GM23248 (cell line): ENCODE measurements at regions not wholly inside any gene's neighbourhood (a gene's known extent, or its start where the extent isn't known, plus 50 kb on each side); places are given as distances from the start of the nearest gene placed in this dataset.

Experiments used
- DNase-seq: peaks from one replicate; pipeline ENCODE4 v3.0.0-alpha.2; 2015
- H2AFZ ChIP-seq: fragments of 200-600 bp; sonication (generic); 2 replicates; pipeline ENCODE4 v1.6.1; 2016; ENCODE audit warnings: antibody characterized with exemption
- H3F3A ChIP-seq: fragments of 200-600 bp; sonication (generic); 2 replicates; pipeline ENCODE4 v1.6.1; 2016; ENCODE audit warnings: mild to moderate bottlenecking, antibody characterized with exemption, mixed run types; ENCODE audit not compliant: insufficient read depth
- H3K27ac ChIP-seq: fragments of 200-600 bp; sonication (generic); 2 replicates; pipeline ENCODE4 v1.5.1; 2016; ENCODE audit warnings: mild to moderate bottlenecking
- H3K27me3 ChIP-seq: fragments of 200-600 bp; sonication (generic); replicated peaks from 2 replicates; pipeline ENCODE4 v1.6.1; 2016; ENCODE audit warnings: mild to moderate bottlenecking; ENCODE audit not compliant: insufficient read depth
- H3K36me3 ChIP-seq: fragments of 200-600 bp; sonication (generic); 2 replicates; pipeline ENCODE4 v1.6.1; 2016; ENCODE audit warnings: low read depth, mild to moderate bottlenecking
- H3K4me1 ChIP-seq: fragments of 200-600 bp; sonication (generic); 2 replicates; pipeline ENCODE4 v1.6.1; 2016; ENCODE audit warnings: mild to moderate bottlenecking; ENCODE audit not compliant: insufficient read depth
- H3K4me2 ChIP-seq: fragments of 200-600 bp; sonication (generic); one replicate; pipeline ENCODE4 v1.6.1; 2016; ENCODE audit warnings: mild to moderate bottlenecking; ENCODE audit not compliant: unreplicated experiment
- H3K4me3 ChIP-seq: fragments of 200-600 bp; sonication (generic); 2 replicates; pipeline ENCODE4 v1.5.1; 2016; ENCODE audit warnings: mild to moderate bottlenecking
- H3K79me2 ChIP-seq: fragments of 200-600 bp; sonication (generic); 2 replicates; pipeline ENCODE4 v1.6.1; 2016; ENCODE audit warnings: mild to moderate bottlenecking; ENCODE audit not compliant: insufficient read depth
- H3K9ac ChIP-seq: fragments of 200-600 bp; sonication (generic); 2 replicates; pipeline ENCODE4 v1.6.1; 2016; ENCODE audit warnings: mild to moderate bottlenecking
- H3K9me2 ChIP-seq: fragments of 200-600 bp; sonication (generic); 2 replicates; pipeline ENCODE4 v1.6.1; 2016; ENCODE audit warnings: mixed run types, mild to moderate bottlenecking, moderate library complexity; ENCODE audit not compliant: insufficient read depth
- H3K9me3 ChIP-seq: fragments of 200-600 bp; sonication (generic); one replicate; pipeline ENCODE4 v1.6.1; 2017; ENCODE audit warnings: low read depth
- H4K20me1 ChIP-seq: fragments of 200-600 bp; sonication (generic); 2 replicates; pipeline ENCODE4 v1.6.0; 2016; ENCODE audit not compliant: insufficient read depth
- EZH2 ChIP-seq: fragments of 200-600 bp; sonication (generic); IDR thresholded peaks from 2 replicates; pipeline ENCODE4 v1.6.1; 2018; ENCODE audit warnings: antibody characterized with exemption, mild to moderate bottlenecking; ENCODE audit not compliant: insufficient read depth, poor library complexity, severe bottlenecking
- EZH2phosphoT487 ChIP-seq: fragments of 200-600 bp; sonication (generic); IDR thresholded peaks from 2 replicates; pipeline ENCODE4 v1.6.1; 2018; ENCODE audit warnings: antibody characterized with exemption, moderate library complexity, mild to moderate bottlenecking, low read depth; ENCODE audit not compliant: insufficient read depth
- WGBS, 2 experiments: methylation state at CpG; one replicate each; pipeline ENCODE4 v1.1.6; 2015 to 2017; ENCODE audit warnings: low lambda C conversion rate in 2 of 2, low coverage in 1 of 2; ENCODE audit errors: missing lambda C conversion rate in 2 of 2; 5-methylcytosine and 5-hydroxymethylcytosine counted together
- in situ Hi-C: fragments of 300-500 bp; cut with MboI; formaldehyde crosslinking; loops from 2 replicates; pipeline ENCODE4 v1.15.0; 2020

DNA sequence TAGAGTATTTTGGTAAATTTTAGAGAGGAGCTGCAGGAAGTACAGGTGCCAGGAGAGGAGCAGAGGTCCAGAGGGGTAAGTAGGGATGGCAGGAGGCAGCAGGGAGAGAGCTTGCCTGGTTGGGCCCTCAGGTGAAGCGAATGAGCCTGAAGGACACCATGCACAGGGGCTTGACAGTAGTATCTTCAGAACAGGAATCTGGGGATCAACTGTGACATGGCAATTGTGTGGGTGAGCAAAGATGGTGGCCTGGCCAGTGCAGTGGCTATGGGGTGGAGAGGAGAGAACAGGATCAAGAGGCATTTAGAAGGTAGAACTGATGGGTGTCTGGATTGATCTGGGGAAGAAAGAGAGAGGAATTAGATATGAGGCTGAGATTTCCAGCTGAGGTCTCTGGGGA is 64.5 kb upstream of the SMOX start:
- no peaks in the 10 kb centered on the region for H4K20me1 ChIP-seq
- in situ Hi-C loops = no loop called here
- H3K36me3 ChIP-seq = no peaks in the 10 kb centered on the region
- no peak for DNase-seq
- H3K9me3 ChIP-seq = no peaks in the 10 kb centered on the region
- H3K9me2 ChIP-seq = no peaks in the 10 kb centered on the region
- WGBS, 2 experiments = 88 to 93% methylated on average over 1 of the region's 1 CpG
- H3K4me3 ChIP-seq = no peak overlapping the region
- no peak overlapping the region for H3K27ac ChIP-seq
- H3K9ac ChIP-seq = no peak overlapping the region
- peaks cover 15% of the 10 kb centered on the region; the same call in 1 of the 2 replicates for H3F3A ChIP-seq
- TF ChIP-seq EZH2 (no peak), EZH2phosphoT487 (no peak)
- no peak overlapping the region for H3K4me2 ChIP-seq
- no peaks in the 10 kb centered on the region for H3K27me3 ChIP-seq
- peaks cover 19% of the 10 kb centered on the region for H3K4me1 ChIP-seq
- no peak overlapping the region for H2AFZ ChIP-seq
- no peaks in the 10 kb centered on the region for H3K79me2 ChIP-seq

GRCh38 chr20:4083098-4083865 is 65.3 kb upstream of the SMOX start:
- Histone ChIP-seq H3K27me3 (no peaks in the 10 kb centered on the region), H3K4me2 (no peak overlapping the region), H4K20me1 (no peaks in the 10 kb centered on the region), H3K9me2 (no peaks in the 10 kb centered on the region), H3K9me3 (no peaks in the 10 kb centered on the region), H2AFZ (no peak overlapping the region), H3K9ac (no peak overlapping the region), H3K4me1 (peaks cover 19% of the 10 kb centered on the region), H3K27ac (no peak overlapping the region), H3K4me3 (no peak overlapping the region), H3F3A (peaks cover 15% of the 10 kb centered on the region; the same call in 1 of the 2 replicates), H3K36me3 (no peaks in the 10 kb centered on the region), H3K79me2 (no peaks in the 10 kb centered on the region)
- WGBS, 2 experiments = 44 to 78% methylated on average over 4 to 11 of the region's 11 CpGs
- no peak for DNase-seq
- in situ Hi-C loops = no loop called here
- no peak for TF ChIP-seq EZH2phosphoT487
- TF ChIP-seq EZH2 = no peak

- no peaks in the 10 kb centered on the region for H3K27me3 ChIP-seq
- no peaks in the 10 kb centered on the region for H4K20me1 ChIP-seq
- H3F3A ChIP-seq = peaks cover 22% of the 10 kb centered on the region
- H3K9me2 ChIP-seq = no peaks in the 10 kb centered on the region
- 43 to 46% methylated on average over 5 to 7 of the region's 7 CpGs for WGBS, 2 experiments
- H3K4me1 ChIP-seq = peaks cover 19% of the 10 kb centered on the region
- in situ Hi-C loops = no loop called here
- peak overlapping the region; percentile 53 for H3K4me2 ChIP-seq
- TF ChIP-seq EZH2 (no peak), EZH2phosphoT487 (no peak)
- H2AFZ ChIP-seq = peak overlapping the region; percentile 63; the same call in 1 of the 2 replicates
- H3K27ac ChIP-seq = peak overlapping the region; percentile 64
- H3K79me2 ChIP-seq = no peaks in the 10 kb centered on the region
- peak overlapping the region; percentile 54 for H3K9ac ChIP-seq
- DNase-seq = peak; percentile 60
- H3K9me3 ChIP-seq = no peaks in the 10 kb centered on the region
- no peak overlapping the region for H3K4me3 ChIP-seq
- no peaks in the 10 kb centered on the region for H3K36me3 ChIP-seq
Measured at GRCh38 chr20:4082406-4083097, 66.1 kb upstream of the SMOX start.

DNA sequence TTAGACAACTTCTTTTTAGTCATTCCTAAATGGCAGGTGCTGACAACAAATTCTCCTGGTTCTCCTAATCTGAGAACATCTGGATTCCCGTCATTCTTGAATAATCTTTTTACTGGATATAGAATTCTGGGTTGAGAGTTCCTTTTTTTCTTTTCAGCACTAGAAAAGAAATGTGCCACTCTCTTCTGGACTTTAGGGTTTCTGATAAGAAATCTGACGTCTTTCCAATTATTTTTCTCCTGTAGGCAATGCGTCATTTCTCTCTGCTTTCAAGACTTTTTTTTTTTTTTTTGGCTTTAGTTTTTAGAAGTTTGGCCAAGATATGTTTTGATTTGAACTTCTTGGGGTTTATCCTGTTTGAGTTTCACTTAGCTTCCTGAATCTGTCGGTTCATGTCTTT is 66.1 kb upstream of the RNF24 start:
- Histone ChIP-seq H3K27ac (no peak overlapping the region), H3K27me3 (no peaks in the 10 kb centered on the region), H2AFZ (no peak overlapping the region), H3K79me2 (no peaks in the 10 kb centered on the region), H3F3A (peaks cover 31% of the 10 kb centered on the region), H3K4me2 (no peak overlapping the region), H3K9me3 (no peaks in the 10 kb centered on the region), H3K9me2 (no peaks in the 10 kb centered on the region), H3K4me1 (peaks cover 25% of the 10 kb centered on the region), H3K36me3 (no peaks in the 10 kb centered on the region), H3K4me3 (no peak overlapping the region), H4K20me1 (no peaks in the 10 kb centered on the region), H3K9ac (no peak overlapping the region)
- 77 to 81% methylated on average over 4 of the region's 4 CpGs for WGBS, 2 experiments
- in situ Hi-C loops = no loop called here
- TF ChIP-seq EZH2phosphoT487 = no peak
- TF ChIP-seq EZH2 = no peak
- no peak for DNase-seq
